ENCODE measurements at regions not wholly inside any gene's neighbourhood (a gene's known extent, or its start where the extent isn't known, plus 50 kb on each side); places are given as distances from the start of the nearest gene placed in this dataset.

DNA sequence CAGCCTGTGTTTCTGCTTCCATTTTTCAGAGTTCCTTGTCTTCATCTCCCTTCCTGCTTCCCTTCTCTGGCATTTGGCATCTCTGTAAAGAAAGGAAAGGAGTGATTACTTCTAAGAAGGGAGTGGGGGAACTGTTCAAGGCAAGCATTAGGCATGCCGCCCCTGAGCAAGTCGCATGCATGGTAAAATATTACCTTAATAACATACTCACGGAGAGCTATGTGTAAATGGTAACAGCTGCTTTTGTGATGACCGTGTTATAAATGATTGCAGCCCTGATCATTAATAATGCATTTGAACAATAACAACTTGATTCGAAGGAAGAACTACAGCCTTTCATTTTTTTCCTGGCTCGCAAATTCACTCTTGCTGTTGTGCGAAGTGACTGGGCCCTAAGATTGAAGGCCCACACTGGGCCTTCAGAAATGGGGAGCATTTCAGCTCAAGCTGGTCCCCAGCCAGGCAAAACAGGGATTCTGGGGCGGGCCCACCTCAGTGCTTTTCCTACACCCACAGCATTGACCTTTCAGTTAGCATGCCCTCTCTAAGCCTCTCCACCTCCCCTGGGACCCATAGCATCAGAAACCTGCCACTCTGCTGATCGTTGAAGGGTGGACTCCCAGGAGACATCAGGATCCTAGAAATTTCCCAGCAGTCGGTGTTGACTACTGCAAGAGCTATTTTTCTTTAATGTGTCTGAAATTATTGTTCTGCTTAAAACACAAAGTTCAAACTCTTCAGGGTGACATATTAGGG is 263.0 kb upstream of the CADM1 start:
- H3K9me3 Mint-ChIP-seq: no peaks in the 10 kb centered on the region
- Histone ChIP-seq H3K4me3 (replicated peaks in 1 of 3; ENCODE audit: low read depth in 2 of 3, low read length in 3 of 3) (no peak overlapping the region), H3K4me1 (ENCODE audit: control insufficient read depth in 1 of 2, insufficient read depth in 2 of 2, low read length in 2 of 2) (no peaks in the 10 kb centered on the region), H3K27ac (ENCODE audit: low read depth in 1 of 2, low read length in 2 of 2) (no peak overlapping the region), H3K9ac (ENCODE audit: insufficient read depth, low read length, poor library complexity, severe bottlenecking) (no peak overlapping the region), H3K27me3 (ENCODE audit: control insufficient read depth in 2 of 2, insufficient read depth in 2 of 2, low read length in 2 of 2) (peaks cover 0 to 2% of the 10 kb centered on the region in 2 donors), H3K9me3 (replicated peaks in 1 of 2; ENCODE audit: control insufficient read depth in 1 of 2, insufficient read depth in 1 of 2, low read length in 2 of 2) (no peaks in the 10 kb centered on the region), H3K4me2 (replicated peaks; ENCODE audit: extremely low read depth, low read length, poor library complexity, severe bottlenecking) (no peak overlapping the region), H3K36me3 (replicated peaks in 1 of 2; ENCODE audit: control insufficient read depth in 1 of 2, insufficient read depth in 2 of 2, low read length in 2 of 2) (no peaks in the 10 kb centered on the region), H4K20me1 (ENCODE audit: insufficient read depth, low read length) (no peaks in the 10 kb centered on the region), H2AFZ (ENCODE audit: insufficient read depth, low read depth, low read length, poor library complexity, severe bottlenecking) (no peak overlapping the region), H3K79me2 (ENCODE audit: insufficient read depth, low read length) (no peaks in the 10 kb centered on the region)
- WGBS (ENCODE audit: insufficient coverage): 98% methylated on average over 4 of the region's 10 CpGs
- peaks cover 2 to 5% (median 3%) of the 10 kb centered on the region in 3 donors for H3K27me3 Mint-ChIP-seq (ENCODE audit: low read depth in 3 of 3)
- H3K4me1 Mint-ChIP-seq: no peaks in the 10 kb centered on the region
- no peak overlapping the region for H3K4me3 Mint-ChIP-seq
- DNase-seq: no peak
- TF ChIP-seq, protein P1, sequence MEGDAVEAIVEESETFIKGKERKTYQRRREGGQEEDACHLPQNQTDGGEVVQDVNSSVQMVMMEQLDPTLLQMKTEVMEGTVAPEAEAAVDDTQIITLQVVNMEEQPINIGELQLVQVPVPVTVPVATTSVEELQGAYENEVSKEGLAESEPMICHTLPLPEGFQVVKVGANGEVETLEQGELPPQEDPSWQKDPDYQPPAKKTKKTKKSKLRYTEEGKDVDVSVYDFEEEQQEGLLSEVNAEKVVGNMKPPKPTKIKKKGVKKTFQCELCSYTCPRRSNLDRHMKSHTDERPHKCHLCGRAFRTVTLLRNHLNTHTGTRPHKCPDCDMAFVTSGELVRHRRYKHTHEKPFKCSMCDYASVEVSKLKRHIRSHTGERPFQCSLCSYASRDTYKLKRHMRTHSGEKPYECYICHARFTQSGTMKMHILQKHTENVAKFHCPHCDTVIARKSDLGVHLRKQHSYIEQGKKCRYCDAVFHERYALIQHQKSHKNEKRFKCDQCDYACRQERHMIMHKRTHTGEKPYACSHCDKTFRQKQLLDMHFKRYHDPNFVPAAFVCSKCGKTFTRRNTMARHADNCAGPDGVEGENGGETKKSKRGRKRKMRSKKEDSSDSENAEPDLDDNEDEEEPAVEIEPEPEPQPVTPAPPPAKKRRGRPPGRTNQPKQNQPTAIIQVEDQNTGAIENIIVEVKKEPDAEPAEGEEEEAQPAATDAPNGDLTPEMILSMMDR (IDR thresholded peaks at IDR 0.05): no peak
- no peak overlapping the region for H3K27ac Mint-ChIP-seq
- H3K36me3 Mint-ChIP-seq: no peaks in the 10 kb centered on the region
- intact Hi-C loops (cut with micrococcal nuclease): no loop called here

DNA sequence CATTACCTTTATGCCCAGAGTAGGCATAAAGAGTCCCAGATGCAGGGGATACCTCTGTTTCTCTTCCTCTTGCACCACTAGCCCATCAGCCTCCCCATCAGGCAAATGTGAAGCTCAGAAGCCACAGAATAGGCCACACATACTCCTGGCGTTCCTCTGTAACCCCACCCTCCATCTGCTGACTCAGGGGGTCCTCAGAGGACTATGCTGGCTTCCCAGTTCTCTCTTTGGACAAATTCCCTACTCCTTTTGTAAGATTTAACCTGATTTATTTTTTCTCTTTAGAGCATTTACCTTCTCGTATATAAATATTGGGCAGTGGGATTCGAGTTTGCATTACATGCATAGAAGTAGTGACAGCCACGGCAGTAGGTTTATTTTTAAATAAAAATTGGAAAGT is 262.3 kb upstream of the CADM1 start:
- no peaks in the 10 kb centered on the region for H3K9me3 Mint-ChIP-seq
- no peak for DNase-seq
- no peak overlapping the region for H3K4me3 Mint-ChIP-seq
- Histone ChIP-seq H3K36me3 (replicated peaks in 1 of 2; ENCODE audit: control insufficient read depth in 1 of 2, insufficient read depth in 2 of 2, low read length in 2 of 2) (no peaks in the 10 kb centered on the region), H3K4me3 (replicated peaks in 1 of 3; ENCODE audit: low read depth in 2 of 3, low read length in 3 of 3) (no peak overlapping the region), H3K27ac (ENCODE audit: low read depth in 1 of 2, low read length in 2 of 2) (no peak overlapping the region), H3K27me3 (ENCODE audit: control insufficient read depth in 2 of 2, insufficient read depth in 2 of 2, low read length in 2 of 2) (peaks cover 0 to 2% of the 10 kb centered on the region in 2 donors), H3K9me3 (replicated peaks in 1 of 2; ENCODE audit: control insufficient read depth in 1 of 2, insufficient read depth in 1 of 2, low read length in 2 of 2) (no peaks in the 10 kb centered on the region), H3K4me2 (replicated peaks; ENCODE audit: extremely low read depth, low read length, poor library complexity, severe bottlenecking) (no peak overlapping the region), H3K9ac (ENCODE audit: insufficient read depth, low read length, poor library complexity, severe bottlenecking) (no peak overlapping the region), H3K4me1 (ENCODE audit: control insufficient read depth in 1 of 2, insufficient read depth in 2 of 2, low read length in 2 of 2) (peaks cover 2 to 4% of the 10 kb centered on the region in 2 donors), H3K79me2 (ENCODE audit: insufficient read depth, low read length) (no peaks in the 10 kb centered on the region), H2AFZ (ENCODE audit: insufficient read depth, low read depth, low read length, poor library complexity, severe bottlenecking) (no peak overlapping the region), H4K20me1 (ENCODE audit: insufficient read depth, low read length) (no peaks in the 10 kb centered on the region)
- no peak overlapping the region for H3K27ac Mint-ChIP-seq
- 100% methylated on average over 2 of the region's 4 CpGs for WGBS (ENCODE audit: insufficient coverage)
- intact Hi-C loops (cut with micrococcal nuclease): no loop called here
- H3K4me1 Mint-ChIP-seq: peaks cover 2% of the 10 kb centered on the region
- peaks cover 3 to 5% (median 4%) of the 10 kb centered on the region in 3 donors for H3K27me3 Mint-ChIP-seq (ENCODE audit: low read depth in 3 of 3)
- H3K36me3 Mint-ChIP-seq: no peaks in the 10 kb centered on the region
- TF ChIP-seq, protein P1 (IDR thresholded peaks at IDR 0.05): no peak

Measured in CD14-positive monocyte (primary cell).